Fibroblast of pulmonary artery (primary cell): ENCODE measurements at regions not wholly inside any gene's neighbourhood (a gene's known extent, or its start where the extent isn't known, plus 50 kb on each side); places are given as distances from the start of the nearest gene placed in this dataset.

Experiments used
- DNase-seq: peaks from one replicate; pipeline ENCODE4 v3.0.0-alpha.2; 2010; ENCODE audit warnings: low read depth
- H3K4me3 ChIP-seq: replicated peaks from 2 replicates; pipeline ENCODE4 v1.5.1; 2011; ENCODE audit warnings: low read depth, mild to moderate bottlenecking, control low read depth, low read length, moderate library complexity
- TF ChIP-seq, protein P1 (sequence below): IDR thresholded peaks from 2 replicates; pipeline ENCODE4 v1.5.1; 2011; ENCODE audit warnings: mild to moderate bottlenecking, control low read depth, low read length, inconsistent platforms; ENCODE audit errors: missing control alignments

GRCh38 chr20:7449269-7449668, 491.0 kb downstream of the HAO1 start:
- TF ChIP-seq, protein P1, sequence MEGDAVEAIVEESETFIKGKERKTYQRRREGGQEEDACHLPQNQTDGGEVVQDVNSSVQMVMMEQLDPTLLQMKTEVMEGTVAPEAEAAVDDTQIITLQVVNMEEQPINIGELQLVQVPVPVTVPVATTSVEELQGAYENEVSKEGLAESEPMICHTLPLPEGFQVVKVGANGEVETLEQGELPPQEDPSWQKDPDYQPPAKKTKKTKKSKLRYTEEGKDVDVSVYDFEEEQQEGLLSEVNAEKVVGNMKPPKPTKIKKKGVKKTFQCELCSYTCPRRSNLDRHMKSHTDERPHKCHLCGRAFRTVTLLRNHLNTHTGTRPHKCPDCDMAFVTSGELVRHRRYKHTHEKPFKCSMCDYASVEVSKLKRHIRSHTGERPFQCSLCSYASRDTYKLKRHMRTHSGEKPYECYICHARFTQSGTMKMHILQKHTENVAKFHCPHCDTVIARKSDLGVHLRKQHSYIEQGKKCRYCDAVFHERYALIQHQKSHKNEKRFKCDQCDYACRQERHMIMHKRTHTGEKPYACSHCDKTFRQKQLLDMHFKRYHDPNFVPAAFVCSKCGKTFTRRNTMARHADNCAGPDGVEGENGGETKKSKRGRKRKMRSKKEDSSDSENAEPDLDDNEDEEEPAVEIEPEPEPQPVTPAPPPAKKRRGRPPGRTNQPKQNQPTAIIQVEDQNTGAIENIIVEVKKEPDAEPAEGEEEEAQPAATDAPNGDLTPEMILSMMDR = no peak
- DNase-seq = peak; percentile 3
- H3K4me3 ChIP-seq = no peak overlapping the region

DNA sequence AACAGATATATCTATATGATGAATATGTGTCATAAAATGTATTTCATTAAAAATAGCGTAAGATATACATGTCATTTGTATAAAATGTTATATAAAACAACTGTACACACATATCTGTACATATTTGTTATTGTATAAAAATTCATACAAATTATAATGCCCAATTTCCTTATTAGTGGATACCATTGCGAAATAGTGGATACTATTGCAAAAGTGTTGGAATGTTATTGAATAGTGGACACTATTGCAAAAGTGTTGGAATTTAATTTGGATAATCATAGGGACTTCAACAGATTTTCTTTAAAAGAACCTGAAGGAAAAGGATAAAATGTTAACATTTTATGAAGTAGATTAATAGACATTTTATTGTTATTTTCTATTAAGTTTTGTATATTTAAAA, 487.4 kb downstream of the HAO1 start:
- peak; percentile 7 for DNase-seq
- TF ChIP-seq, protein P1 = no peak
- no peak overlapping the region for H3K4me3 ChIP-seq

DNA sequence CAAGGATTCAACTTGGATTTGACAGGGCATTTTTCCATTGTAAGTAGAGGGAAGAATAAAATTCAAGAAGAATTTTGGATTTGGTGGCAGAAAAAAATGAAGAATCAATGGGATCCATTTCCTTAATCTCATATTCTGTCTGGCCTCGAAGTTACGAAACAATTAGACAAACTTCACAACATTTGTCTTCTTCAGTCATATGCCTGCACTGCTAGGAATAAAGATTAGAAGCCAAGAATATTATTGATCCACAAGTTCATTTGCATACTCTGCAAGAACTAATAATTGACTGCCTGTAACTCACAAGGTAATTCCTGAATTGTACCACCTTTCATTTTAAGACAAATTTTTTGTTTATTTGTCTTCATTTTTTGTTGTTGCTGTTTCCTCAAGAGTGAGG, 486.2 kb downstream of the HAO1 start:
- H3K4me3 ChIP-seq = no peak overlapping the region
- no peak for DNase-seq
- TF ChIP-seq, protein P1 = no peak

DNA sequence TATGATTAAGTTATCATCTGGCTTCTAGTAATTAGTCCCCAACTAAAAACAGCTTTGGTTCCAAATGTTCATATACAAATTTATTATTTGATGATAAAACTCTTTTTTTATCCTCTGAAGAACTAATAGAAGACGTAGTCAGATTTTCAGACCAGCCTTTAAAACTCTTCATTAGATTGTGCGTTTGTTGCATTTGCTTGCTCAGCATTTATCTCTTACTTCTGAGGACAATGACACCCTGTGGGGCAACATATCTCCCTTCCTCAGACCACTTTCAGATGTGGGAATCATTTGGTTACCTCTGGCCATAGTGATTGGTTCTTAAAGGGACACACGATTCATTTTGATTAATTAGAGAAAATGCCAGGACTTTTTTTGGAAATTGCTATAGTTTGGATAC, 481.8 kb downstream of the HAO1 start:
- TF ChIP-seq, protein P1 = no peak
- no peak for DNase-seq
- no peak overlapping the region for H3K4me3 ChIP-seq

GRCh38 chr20:7459083-7459482, 481.2 kb downstream of the HAO1 start:
- peak; percentile 85 for DNase-seq
- H3K4me3 ChIP-seq = no peak overlapping the region
- TF ChIP-seq, protein P1 = no peak

- H3K4me3 ChIP-seq = no peak overlapping the region
- peak; percentile 13 for DNase-seq
- TF ChIP-seq, protein P1 = no peak
Observed at GRCh38 chr20:7463290-7463689, 477.0 kb downstream of the HAO1 start.

DNA sequence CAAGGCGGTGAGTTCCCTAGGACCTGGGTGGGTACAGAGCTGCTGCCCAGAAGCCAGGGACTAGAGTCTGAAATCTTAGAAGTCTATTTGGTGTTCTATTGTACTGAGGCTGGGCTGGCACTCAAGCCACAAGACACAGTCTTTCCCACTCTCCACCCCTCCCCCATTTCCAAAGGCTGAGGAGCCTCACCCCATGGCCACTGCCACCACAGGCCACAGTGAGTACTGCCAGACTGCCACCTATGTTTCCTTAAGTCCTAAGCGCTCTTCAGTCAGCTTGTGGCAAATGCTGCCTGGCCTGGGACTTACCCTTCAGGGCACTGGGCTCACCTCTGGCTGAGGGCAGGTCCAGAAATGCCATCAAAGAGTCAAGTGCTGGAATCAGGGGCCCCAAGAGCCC, 469.3 kb downstream of the HAO1 start:
- DNase-seq = no peak
- TF ChIP-seq, protein P1 = no peak
- no peak overlapping the region for H3K4me3 ChIP-seq
